Esophagus muscularis mucosa (tissue), 4 donors: ENCODE measurements at regions not wholly inside any gene's neighbourhood (a gene's known extent, or its start where the extent isn't known, plus 50 kb on each side); places are given as distances from the start of the nearest gene placed in this dataset.

Experiments used
- DNase-seq: peaks from one replicate; pipeline ENCODE4 v3.0.0-alpha.2; 2017; ENCODE audit errors: extremely low spot score
- H3K27ac ChIP-seq, 4 donors: fragments of 200-600 bp; sonication (generic); replicated peaks in 1 of 4; 1 replicate in 3 of 4; 2 replicates in 1 of 4; pipeline ENCODE4 v1.5.1; 2016 to 2019; ENCODE audit warnings: mild to moderate bottlenecking in 1 of 4
- H3K27me3 ChIP-seq, 4 donors: fragments of 200-600 bp; sonication (generic); one replicate each; pipeline versions ENCODE4 v1.5.1 to v1.6.0; 2016 to 2019
- H3K36me3 ChIP-seq, 4 donors: fragments of 200-600 bp; sonication (generic); one replicate each; pipeline ENCODE4 v1.5.1; 2016 to 2019
- H3K4me1 ChIP-seq, 4 donors: fragments of 200-600 bp; sonication (generic); one replicate each; pipeline ENCODE4 v1.5.1; 2016 to 2019
- H3K4me3 ChIP-seq, 4 donors: fragments of 200-600 bp; sonication (generic); 1 replicate in 2 of 4; 2 replicates in 2 of 4; pipeline ENCODE4 v1.5.1; 2016 to 2019; ENCODE audit warnings: mild to moderate bottlenecking in 4 of 4, moderate library complexity in 1 of 4
- H3K9me3 ChIP-seq, 4 donors: fragments of 200-600 bp; sonication (generic); 1 replicate in 3 of 4; 2 replicates in 1 of 4; pipeline ENCODE4 v1.5.1; 2016 to 2019
- EP300 ChIP-seq: sonication (generic); formaldehyde crosslinking; IDR thresholded peaks from one replicate; pipeline ENCODE4 v1.6.1; 2017; ENCODE audit warnings: antibody characterized with exemption
- POLR2A ChIP-seq: fragments of 450-650 bp; IDR thresholded peaks from one replicate; pipeline ENCODE4 v1.6.1; 2017; ENCODE audit warnings: antibody characterized with exemption, moderate library complexity, mild to moderate bottlenecking, low read depth
- POLR2AphosphoS5 ChIP-seq, 2 donors: sonication (generic); formaldehyde crosslinking; IDR thresholded peaks; one replicate each; pipeline ENCODE4 v1.6.1; 2017; ENCODE audit warnings: antibody characterized with exemption in 2 of 2
- WGBS: methylation state at CpG from one replicate; pipeline ENCODE4 v1.1.5; 2018; 5-methylcytosine and 5-hydroxymethylcytosine counted together
- intact Hi-C: fragments of 100-400 bp; cut with DNase I; formaldehyde crosslinking; loops from one replicate; pipeline ENCODE4 v1.15.1; 2023
- TF ChIP-seq, protein P1 (sequence below), 3 experiments: fragments of 200-600 bp in 2 of 3; fragments of 450-650 bp in 1 of 3; sonication (generic) in 2 of 3; IDR thresholded peaks; one replicate each; pipeline ENCODE4 v1.5.1; 2017 to 2019; ENCODE audit warnings: antibody characterized with exemption in 3 of 3, mild to moderate bottlenecking in 2 of 3, moderate library complexity in 1 of 3

DNA sequence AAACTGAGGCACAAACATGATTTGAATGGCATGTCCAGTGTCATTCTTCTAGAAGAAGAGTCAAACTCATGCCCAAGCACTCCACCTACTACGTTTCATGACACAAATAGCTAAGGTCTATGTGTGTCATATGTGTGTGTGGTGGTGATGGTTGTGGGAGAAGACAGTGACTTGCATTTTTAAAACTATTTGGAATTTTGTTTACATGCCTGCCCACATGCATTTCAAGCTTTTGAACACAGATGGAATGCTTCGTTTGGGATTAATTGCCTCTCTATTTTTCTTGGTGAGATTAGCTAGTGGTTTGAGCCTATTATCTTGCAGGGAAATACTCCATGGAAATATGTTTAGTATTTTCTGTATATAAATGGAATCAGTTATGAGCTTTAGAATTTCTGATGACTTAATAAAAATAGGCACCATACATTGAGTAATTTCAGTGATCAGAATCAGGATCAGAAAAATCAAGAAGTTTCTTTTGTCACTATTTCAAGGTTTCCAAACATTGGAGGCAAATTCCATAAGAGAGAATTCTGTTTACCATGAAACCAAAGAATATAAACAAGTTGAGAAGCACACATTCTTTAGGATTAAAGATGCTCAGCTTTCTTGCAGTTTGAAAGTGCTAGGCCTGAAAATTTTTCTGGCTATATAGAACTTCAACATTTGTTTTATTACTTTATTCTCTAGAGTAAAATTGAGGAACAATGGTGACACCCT lies 260.3 kb upstream of the SEMA6A start:
- H3K9me3 ChIP-seq, result no peaks in the 10 kb centered on the region
- no peaks in the 10 kb centered on the region for H3K27me3 ChIP-seq
- H3K36me3 ChIP-seq, result no peaks in the 10 kb centered on the region
- WGBS, result 79% methylated on average over 2 of the region's 2 CpGs
- no peak overlapping the region for H3K27ac ChIP-seq
- no peak for DNase-seq
- peaks cover 0 to 5% (median 4%) of the 10 kb centered on the region in 4 donors for H3K4me1 ChIP-seq
- intact Hi-C loops, result no loop called here
- H3K4me3 ChIP-seq, result no peak overlapping the region
- TF ChIP-seq EP300 (no peak), POLR2AphosphoS5 (IDR thresholded peaks at IDR 0.05) (no peak), POLR2A (no peak)
- TF ChIP-seq, protein P1, sequence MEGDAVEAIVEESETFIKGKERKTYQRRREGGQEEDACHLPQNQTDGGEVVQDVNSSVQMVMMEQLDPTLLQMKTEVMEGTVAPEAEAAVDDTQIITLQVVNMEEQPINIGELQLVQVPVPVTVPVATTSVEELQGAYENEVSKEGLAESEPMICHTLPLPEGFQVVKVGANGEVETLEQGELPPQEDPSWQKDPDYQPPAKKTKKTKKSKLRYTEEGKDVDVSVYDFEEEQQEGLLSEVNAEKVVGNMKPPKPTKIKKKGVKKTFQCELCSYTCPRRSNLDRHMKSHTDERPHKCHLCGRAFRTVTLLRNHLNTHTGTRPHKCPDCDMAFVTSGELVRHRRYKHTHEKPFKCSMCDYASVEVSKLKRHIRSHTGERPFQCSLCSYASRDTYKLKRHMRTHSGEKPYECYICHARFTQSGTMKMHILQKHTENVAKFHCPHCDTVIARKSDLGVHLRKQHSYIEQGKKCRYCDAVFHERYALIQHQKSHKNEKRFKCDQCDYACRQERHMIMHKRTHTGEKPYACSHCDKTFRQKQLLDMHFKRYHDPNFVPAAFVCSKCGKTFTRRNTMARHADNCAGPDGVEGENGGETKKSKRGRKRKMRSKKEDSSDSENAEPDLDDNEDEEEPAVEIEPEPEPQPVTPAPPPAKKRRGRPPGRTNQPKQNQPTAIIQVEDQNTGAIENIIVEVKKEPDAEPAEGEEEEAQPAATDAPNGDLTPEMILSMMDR (IDR thresholded peaks at IDR 0.05), result no peak

GRCh38 chr5:116830079-116830478 lies 255.5 kb upstream of the SEMA6A start:
- DNase-seq, result no peak
- Histone ChIP-seq H3K36me3 (no peaks in the 10 kb centered on the region), H3K4me3 (no peak overlapping the region), H3K27me3 (no peaks in the 10 kb centered on the region), H3K9me3 (no peaks in the 10 kb centered on the region), H3K4me1 (no peaks in the 10 kb centered on the region), H3K27ac (no peak overlapping the region)
- 95% methylated on average over 4 of the region's 4 CpGs for WGBS
- intact Hi-C loops, result no loop called here
- TF ChIP-seq, protein P1 (IDR thresholded peaks at IDR 0.05), result no peak
- TF ChIP-seq POLR2A, result no peak
- no peak for TF ChIP-seq EP300
- no peak for TF ChIP-seq POLR2AphosphoS5 (IDR thresholded peaks at IDR 0.05)

DNA sequence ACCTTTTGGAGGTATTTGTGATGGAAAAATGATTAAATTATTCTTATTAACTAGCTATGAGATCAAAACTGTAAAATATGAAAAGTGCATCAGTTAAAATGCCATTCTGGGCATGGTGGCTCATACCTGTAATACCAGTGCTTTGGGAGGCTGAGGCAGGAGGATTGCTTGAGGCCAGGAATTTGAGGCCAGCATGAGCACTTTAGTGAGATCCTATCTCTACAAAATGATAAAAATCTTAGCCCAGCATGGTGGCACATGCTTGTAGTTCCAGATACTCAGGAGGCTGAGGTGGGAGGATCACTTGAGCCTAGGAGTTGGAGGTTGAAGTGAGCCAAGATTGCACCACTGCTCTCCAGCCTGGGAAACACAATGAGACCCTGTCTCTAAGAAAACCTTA lies 252.5 kb upstream of the SEMA6A start:
- intact Hi-C loops, result no loop called here
- DNase-seq, result no peak
- Histone ChIP-seq H3K27me3 (no peaks in the 10 kb centered on the region), H3K4me3 (no peak overlapping the region), H3K36me3 (no peaks in the 10 kb centered on the region), H3K9me3 (no peaks in the 10 kb centered on the region), H3K27ac (no peak overlapping the region), H3K4me1 (no peaks in the 10 kb centered on the region)
- TF ChIP-seq POLR2A (no peak), POLR2AphosphoS5 (IDR thresholded peaks at IDR 0.05) (no peak), EP300 (no peak)
- TF ChIP-seq, protein P1 (IDR thresholded peaks at IDR 0.05), result no peak

- H3K36me3 ChIP-seq, result no peaks in the 10 kb centered on the region
- intact Hi-C loops, result no loop called here
- H3K9me3 ChIP-seq, result no peaks in the 10 kb centered on the region
- H3K4me1 ChIP-seq, result no peaks in the 10 kb centered on the region
- TF ChIP-seq POLR2AphosphoS5 (IDR thresholded peaks at IDR 0.05), result no peak
- TF ChIP-seq, protein P1 (IDR thresholded peaks at IDR 0.05), result no peak
- TF ChIP-seq EP300, result no peak
- TF ChIP-seq POLR2A, result no peak
- no peak overlapping the region for H3K4me3 ChIP-seq
- no peak overlapping the region for H3K27ac ChIP-seq
- DNase-seq, result no peak
- H3K27me3 ChIP-seq, result no peaks in the 10 kb centered on the region
- WGBS, result 82% methylated on average over 1 of the region's 1 CpG
Observed at GRCh38 chr5:116825486-116825885, 250.9 kb upstream of the SEMA6A start.
